Ramos (cell line): ENCODE measurements at regions not wholly inside any gene's neighbourhood (a gene's known extent, or its start where the extent isn't known, plus 50 kb on each side); places are given as distances from the start of the nearest gene placed in this dataset.

Source experiments
- in situ Hi-C: fragments of 300-500 bp; cut with MboI; formaldehyde crosslinking; loops from one replicate; pipeline ENCODE4 v1.14.3; 2022; ENCODE audit warnings: low sequenced_read_pairs; ENCODE audit not compliant: unreplicated experiment

- in situ Hi-C loops = no loop called here
These were observed 524.0 kb downstream of the CD83 start for GRCh38 chr6:14641423-14642135.

DNA sequence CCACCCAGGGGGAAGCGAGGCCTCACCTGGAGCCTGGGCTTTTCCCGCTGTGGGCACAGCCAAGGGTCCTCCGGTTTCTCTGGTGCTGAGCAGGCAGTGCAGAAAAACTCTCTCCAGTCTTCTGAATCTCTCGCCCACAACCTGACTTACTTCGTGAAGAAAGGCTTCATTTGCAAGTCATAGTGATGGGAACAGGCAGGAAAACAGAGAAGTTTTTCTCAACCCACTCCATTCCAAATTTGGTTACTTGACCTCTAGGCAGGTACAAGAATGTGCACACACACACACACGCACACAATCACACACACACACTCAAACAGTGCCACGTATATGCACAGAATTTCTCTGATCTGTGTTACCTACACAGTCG is 524.5 kb downstream of the CD83 start:
- in situ Hi-C loops = no loop called here

DNA sequence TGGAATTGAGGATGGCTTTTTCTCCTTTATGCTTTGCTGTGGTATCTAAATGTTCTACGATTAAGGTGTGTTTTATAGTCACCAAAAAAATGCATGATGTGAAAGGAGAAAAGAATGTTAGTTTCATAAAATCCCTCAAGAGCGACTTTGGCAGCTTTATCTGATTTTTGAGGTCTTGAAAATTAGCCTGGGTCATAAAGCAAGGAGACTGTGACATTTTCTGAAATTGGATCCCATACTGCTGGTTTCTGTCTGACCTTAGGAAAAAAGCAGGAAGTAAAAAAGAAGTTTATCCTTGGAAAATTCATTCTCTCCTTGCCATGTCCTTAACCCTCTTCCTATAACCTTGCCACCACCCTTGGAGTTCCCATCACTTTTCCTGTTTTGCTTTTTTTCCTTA is 525.3 kb downstream of the CD83 start:
- in situ Hi-C loops = no loop called here

DNA sequence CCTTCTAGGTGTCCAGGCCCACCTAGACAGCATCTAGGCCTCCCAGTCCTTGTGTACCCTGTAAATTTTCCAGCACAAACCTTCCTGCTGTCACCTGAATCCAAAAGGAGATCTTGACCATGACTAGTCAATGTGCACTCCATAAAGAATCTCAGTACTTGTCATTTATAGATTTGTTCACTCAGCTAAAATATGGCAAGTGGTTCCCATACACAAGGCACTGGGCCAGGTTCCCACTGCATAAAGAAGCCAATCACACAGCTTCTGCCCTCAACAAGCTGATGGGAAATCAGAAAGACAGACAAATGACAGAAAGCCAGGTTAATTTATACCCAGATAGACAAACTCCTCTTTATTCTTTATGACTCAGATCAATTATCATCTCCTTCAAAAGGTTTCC is 526.8 kb downstream of the CD83 start:
- in situ Hi-C loops = no loop called here

- in situ Hi-C loops = no loop called here
These were observed 527.6 kb downstream of the CD83 start for GRCh38 chr6:14645221-14645620.

DNA sequence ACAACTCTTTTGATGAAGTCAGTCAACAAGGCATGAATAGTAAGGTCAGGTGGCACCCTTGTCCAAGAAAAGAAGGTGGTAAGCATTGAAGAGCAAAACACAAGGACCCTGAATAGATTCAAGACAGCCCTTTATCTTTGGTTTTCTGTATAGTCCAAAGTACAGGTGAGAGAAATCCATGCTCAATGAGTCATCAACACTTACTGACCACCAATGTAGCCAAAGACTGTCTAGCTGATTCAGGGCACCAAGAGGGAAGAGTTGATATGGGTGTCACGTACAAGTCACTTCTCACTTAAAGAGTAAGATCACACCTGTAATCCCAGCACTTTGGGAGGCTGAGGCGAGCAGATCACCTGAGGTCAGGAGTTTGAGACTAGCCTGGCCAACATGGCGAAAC is 528.3 kb downstream of the CD83 start:
- in situ Hi-C loops = no loop called here

- in situ Hi-C loops = no loop called here
These were observed 528.8 kb downstream of the CD83 start for GRCh38 chr6:14646371-14646770.

GRCh38 chr6:14647357-14647756 is 529.8 kb downstream of the CD83 start:
- in situ Hi-C loops = no loop called here

GRCh38 chr6:14652536-14652935 is 535.0 kb downstream of the CD83 start:
- in situ Hi-C loops = no loop called here

DNA sequence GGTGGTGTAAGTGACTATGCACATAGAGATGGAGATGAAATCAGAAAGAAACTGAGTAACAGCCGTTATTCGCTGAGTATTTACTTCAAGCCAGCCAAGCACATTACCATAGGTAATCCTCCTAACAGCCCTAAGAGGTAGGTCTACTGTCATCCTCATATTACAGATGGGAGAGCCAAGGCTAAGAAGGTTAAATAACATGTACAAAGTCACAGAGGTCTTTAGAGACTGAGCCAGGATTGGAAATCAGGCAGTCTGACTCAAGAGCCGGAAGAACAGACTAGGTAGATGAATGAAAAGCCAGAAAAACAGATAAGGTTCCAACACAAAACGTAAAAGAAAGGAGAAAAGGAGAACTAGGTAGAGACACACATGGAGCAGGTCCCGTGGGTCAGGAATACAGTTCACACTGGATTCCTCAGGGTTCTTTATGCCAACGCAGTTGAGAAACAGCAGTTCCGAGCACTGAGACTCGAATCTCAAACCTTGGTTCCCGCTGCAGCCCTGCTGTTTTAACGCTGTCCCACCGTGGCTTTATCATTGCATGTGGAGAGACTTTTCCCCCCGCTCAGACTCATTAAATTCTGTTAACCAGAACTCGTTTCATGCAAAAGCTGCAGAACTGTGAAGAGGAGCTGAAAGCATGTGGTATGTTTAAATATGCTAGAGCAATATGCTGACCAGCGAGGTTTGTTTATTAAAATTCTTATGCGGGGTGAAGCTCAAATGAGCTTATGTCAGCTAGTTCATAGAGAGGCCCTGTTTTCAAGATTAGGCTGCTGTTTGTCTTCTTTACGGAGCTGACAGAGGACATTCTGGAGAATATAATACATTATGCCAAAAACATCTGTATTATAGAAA is 537.9 kb downstream of the CD83 start:
- in situ Hi-C loops = no loop called here

DNA sequence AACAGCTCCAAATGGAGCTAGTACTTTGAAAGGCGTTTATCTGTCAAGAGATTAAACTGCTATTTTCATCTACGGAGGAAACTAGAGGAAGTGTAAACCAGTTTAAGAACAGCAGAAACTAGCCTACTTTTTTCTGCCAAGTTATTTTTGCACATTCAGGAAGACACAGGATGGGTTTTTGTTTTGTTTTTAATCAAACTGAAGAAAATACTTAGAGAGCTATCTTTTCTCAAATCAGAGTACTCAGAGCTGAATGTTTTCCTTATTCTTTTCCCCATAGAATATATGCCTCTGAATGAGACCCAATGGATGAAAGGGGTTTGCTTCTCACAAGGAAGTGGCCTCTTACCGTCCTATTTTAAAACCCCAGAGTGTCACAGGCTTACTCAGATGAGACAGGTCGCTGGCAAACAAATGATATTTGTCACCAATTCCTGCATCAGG is 538.5 kb downstream of the CD83 start:
- in situ Hi-C loops = no loop called here

- in situ Hi-C loops = no loop called here
These were observed 539.1 kb downstream of the CD83 start for GRCh38 chr6:14656649-14657048.

- in situ Hi-C loops = no loop called here
These were observed 540.5 kb downstream of the CD83 start for GRCh38 chr6:14658030-14658429.

DNA sequence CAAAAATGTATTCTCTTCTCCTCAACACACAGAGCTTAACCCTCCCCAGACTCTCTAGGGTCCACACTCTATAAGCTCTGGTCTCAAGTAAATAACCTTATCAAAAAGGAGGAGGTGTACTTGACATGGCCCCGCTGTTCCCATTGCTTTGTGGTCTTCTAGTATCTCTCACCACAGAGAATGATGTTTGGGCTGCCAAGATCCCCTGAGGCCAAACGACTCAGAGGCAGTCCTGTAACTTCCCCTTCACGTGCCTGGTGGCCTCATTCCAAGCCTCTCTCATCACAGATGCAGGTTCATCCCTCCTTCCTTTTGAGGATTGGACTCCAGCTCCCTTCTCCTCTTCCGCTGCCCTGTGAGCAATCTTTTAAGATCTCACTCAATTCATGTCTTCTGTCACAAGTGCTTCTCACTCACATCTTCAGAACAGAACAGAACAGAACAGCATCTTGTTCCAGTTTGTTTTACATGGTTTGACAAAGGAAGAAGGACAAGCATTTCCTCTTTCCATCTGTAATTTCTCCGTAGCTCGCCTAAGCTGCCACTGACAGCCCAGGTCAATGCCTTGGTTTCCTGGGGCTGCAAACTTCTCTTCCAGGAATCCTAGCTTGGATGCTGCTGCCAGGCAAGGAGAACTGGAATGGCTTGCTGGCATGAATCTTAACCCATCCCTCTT is 541.5 kb downstream of the CD83 start:
- in situ Hi-C loops = no loop called here

- in situ Hi-C loops = no loop called here
These were observed 542.3 kb downstream of the CD83 start for GRCh38 chr6:14659841-14660240.

- in situ Hi-C loops = no loop called here
These were observed 543.4 kb downstream of the CD83 start for GRCh38 chr6:14660806-14661579.

- in situ Hi-C loops = no loop called here
These were observed 544.1 kb downstream of the CD83 start for GRCh38 chr6:14661691-14662090.

DNA sequence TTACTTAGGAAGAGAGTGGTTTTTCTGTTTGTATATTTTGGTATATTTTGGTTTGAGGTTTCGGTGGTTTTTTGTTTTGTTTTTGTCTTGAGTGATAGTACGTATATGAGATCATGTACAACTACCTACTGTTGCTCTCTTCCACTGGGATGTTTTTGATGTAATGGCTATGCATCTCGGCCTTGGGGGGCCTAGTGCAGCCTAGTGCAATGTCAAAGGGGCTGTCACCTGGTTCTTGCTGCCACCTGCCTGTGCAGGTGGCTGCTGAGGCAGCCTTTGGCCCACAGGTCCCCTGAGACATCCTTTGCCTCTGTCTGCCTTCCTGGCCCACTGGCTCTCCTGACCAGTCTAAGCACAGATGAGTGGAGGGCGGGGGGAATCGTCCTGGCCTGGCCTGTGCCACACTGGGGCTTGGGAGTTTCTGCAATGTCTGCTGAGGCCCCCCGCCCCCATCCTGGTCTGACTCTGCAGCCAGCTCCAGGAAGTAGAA is 546.6 kb downstream of the CD83 start:
- in situ Hi-C loops = no loop called here

DNA sequence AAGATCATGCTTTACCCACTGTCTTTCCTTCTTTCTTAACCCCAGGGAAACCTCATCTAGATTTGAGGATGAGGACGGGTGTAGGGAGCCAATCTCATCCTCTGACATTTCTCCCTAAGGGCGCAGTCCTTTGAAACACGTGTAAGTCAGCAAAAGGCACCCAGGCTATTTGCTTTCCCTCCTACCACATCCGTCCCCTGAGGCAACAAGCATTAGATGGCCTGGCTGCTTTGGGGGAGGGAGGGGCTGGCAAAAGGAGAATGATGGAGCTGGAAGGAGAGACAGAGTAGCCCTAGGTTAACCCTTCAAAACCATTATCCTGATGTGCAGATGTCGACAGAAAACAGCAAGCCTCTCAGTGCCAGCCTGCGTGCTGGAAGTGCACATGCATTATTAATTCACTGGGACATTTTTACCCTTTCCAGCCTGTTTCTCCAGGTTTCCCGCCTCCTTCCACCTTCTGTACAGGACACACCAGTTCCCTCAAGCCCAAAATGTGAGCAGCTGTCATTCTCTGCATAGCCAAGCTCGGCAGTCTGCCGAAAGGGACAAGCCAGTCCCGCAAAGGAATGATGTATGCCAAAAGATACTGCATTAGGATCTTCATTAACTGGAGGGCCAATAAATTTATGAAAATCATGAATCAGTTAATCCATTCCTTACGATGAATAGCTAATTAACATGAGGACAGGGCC is 547.2 kb downstream of the CD83 start:
- in situ Hi-C loops = no loop called here
